ENCODE measurements at regions not wholly inside any gene's neighbourhood (a gene's known extent, or its start where the extent isn't known, plus 50 kb on each side); places are given as distances from the start of the nearest gene placed in this dataset.

DNA sequence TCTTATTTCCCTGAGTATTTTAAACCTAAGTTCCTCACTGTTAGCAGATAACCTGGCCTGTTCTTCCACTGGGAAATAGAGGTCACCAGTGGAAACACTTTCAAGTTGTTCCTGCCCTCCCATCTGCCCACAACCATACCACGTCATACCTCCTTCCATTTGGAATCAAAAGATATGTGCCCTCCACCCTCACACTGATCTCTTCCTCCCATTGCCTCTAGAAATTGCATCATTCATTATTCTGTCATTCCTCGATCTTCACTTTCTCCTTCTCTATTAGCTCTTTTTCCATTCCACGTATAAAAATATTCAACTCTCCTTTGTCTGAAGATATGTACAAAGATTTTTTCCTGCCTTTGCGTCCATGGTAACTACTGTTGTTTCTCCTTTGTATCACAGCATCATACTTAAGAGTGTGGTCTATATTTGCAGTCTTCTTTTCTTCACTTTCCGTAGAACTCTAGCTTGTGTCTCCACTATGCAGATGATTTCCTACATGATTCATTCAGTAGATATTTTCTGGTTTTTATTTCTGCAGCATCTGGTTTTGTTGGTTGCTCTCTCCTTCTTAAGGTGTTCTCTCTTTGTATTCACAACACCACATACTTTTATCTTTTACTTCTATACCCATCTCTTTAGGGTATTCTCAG is 312.3 kb downstream of the REEP3 start:
- no peak for ATAC-seq
- TF ChIP-seq, protein P1, sequence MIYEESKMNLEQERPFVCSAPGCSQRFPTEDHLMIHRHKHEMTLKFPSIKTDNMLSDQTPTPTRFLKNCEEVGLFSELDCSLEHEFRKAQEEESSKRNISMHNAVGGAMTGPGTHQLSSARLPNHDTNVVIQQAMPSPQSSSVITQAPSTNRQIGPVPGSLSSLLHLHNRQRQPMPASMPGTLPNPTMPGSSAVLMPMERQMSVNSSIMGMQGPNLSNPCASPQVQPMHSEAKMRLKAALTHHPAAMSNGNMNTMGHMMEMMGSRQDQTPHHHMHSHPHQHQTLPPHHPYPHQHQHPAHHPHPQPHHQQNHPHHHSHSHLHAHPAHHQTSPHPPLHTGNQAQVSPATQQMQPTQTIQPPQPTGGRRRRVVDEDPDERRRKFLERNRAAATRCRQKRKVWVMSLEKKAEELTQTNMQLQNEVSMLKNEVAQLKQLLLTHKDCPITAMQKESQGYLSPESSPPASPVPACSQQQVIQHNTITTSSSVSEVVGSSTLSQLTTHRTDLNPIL (CRISPR knock-in tag; IDR thresholded peaks at IDR 0.05; ENCODE audit: low read depth): no peak
- TF ChIP-seq ZFP30 (CRISPR knock-in tag; IDR thresholded peaks at IDR 0.05) (no peak), GLIS3 (CRISPR knock-in tag; IDR thresholded peaks at IDR 0.05) (no peak), PPARA (CRISPR knock-in tag; IDR thresholded peaks at IDR 0.05; ENCODE audit: borderline replicate concordance) (no peak), ZFP3 (CRISPR knock-in tag; IDR thresholded peaks at IDR 0.05) (no peak), ZNF70 (CRISPR knock-in tag; IDR thresholded peaks at IDR 0.05) (no peak), CSDC2 (CRISPR knock-in tag; IDR thresholded peaks at IDR 0.05) (no peak), OSR1 (CRISPR knock-in tag; IDR thresholded peaks at IDR 0.05) (no peak), ZNF565 (CRISPR knock-in tag; conservative IDR thresholded peaks at IDR 0.05; ENCODE audit: low read depth) (no peak), ZC3H10 (CRISPR knock-in tag; IDR thresholded peaks at IDR 0.05) (no peak), RARB (CRISPR knock-in tag; IDR thresholded peaks at IDR 0.05) (no peak), BACH2 (CRISPR knock-in tag; IDR thresholded peaks at IDR 0.05; ENCODE audit: borderline replicate concordance) (no peak), ZNF8 (CRISPR knock-in tag; IDR thresholded peaks at IDR 0.05) (no peak), TOX (CRISPR knock-in tag; IDR thresholded peaks at IDR 0.05; ENCODE audit: borderline replicate concordance) (no peak), ESRRG (CRISPR knock-in tag; IDR thresholded peaks at IDR 0.05) (no peak), ISL1 (CRISPR knock-in tag; IDR thresholded peaks at IDR 0.05) (no peak)
- TF ChIP-seq, protein P2, sequence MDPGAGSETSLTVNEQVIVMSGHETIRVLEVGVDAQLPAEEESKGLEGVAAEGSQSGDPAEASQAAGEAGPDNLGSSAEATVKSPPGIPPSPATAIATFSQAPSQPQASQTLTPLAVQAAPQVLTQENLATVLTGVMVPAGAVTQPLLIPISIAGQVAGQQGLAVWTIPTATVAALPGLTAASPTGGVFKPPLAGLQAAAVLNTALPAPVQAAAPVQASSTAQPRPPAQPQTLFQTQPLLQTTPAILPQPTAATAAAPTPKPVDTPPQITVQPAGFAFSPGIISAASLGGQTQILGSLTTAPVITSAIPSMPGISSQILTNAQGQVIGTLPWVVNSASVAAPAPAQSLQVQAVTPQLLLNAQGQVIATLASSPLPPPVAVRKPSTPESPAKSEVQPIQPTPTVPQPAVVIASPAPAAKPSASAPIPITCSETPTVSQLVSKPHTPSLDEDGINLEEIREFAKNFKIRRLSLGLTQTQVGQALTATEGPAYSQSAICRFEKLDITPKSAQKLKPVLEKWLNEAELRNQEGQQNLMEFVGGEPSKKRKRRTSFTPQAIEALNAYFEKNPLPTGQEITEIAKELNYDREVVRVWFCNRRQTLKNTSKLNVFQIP (CRISPR knock-in tag; IDR thresholded peaks at IDR 0.05; ENCODE audit: borderline replicate concordance, low read depth): no peak
- TF ChIP-seq, protein P3, sequence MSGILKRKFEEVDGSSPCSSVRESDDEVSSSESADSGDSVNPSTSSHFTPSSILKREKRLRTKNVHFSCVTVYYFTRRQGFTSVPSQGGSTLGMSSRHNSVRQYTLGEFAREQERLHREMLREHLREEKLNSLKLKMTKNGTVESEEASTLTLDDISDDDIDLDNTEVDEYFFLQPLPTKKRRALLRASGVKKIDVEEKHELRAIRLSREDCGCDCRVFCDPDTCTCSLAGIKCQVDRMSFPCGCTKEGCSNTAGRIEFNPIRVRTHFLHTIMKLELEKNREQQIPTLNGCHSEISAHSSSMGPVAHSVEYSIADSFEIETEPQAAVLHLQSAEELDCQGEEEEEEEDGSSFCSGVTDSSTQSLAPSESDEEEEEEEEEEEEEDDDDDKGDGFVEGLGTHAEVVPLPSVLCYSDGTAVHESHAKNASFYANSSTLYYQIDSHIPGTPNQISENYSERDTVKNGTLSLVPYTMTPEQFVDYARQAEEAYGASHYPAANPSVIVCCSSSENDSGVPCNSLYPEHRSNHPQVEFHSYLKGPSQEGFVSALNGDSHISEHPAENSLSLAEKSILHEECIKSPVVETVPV (CRISPR knock-in tag; IDR thresholded peaks at IDR 0.05): no peak
- TF ChIP-seq, protein P4, sequence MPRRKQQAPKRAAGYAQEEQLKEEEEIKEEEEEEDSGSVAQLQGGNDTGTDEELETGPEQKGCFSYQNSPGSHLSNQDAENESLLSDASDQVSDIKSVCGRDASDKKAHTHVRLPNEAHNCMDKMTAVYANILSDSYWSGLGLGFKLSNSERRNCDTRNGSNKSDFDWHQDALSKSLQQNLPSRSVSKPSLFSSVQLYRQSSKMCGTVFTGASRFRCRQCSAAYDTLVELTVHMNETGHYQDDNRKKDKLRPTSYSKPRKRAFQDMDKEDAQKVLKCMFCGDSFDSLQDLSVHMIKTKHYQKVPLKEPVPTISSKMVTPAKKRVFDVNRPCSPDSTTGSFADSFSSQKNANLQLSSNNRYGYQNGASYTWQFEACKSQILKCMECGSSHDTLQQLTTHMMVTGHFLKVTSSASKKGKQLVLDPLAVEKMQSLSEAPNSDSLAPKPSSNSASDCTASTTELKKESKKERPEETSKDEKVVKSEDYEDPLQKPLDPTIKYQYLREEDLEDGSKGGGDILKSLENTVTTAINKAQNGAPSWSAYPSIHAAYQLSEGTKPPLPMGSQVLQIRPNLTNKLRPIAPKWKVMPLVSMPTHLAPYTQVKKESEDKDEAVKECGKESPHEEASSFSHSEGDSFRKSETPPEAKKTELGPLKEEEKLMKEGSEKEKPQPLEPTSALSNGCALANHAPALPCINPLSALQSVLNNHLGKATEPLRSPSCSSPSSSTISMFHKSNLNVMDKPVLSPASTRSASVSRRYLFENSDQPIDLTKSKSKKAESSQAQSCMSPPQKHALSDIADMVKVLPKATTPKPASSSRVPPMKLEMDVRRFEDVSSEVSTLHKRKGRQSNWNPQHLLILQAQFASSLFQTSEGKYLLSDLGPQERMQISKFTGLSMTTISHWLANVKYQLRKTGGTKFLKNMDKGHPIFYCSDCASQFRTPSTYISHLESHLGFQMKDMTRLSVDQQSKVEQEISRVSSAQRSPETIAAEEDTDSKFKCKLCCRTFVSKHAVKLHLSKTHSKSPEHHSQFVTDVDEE (CRISPR knock-in tag; IDR thresholded peaks at IDR 0.05): no peak

DNA sequence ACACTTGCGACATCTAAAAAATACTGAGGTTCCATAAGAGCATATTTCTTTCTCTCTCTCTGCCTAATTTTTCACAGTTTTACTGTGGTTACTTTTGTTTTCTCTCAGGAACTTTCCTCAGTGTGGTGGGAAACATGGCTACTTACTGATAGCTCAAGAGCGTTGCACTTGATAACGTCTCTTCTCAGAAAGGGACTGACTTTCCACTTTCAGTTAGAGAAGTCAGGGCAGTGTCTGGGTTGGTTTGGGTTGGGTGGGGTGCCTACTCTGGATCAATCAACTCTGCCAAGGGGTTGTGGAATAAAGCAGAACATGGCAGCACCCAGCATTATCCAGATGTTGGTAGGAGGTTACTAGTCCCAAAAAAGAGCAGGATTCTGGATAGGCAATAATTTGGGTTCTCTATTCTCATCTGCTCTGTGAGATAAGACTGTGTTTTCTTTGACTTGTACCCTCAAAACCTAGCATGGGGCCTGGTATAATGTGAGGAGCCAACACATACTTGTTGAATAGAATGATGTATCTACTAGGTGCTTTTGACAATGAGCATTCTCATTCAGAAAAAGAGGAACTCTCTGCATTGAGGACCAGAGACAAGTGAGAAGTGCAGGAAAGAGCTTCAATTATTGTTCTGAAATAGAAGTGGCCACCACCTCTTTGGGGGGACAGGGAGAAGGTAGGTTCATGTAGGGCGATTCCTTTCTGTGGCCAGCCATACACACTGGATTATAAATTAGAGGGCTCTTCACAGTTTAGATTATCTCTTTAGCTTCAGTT is 315.7 kb downstream of the REEP3 start:
- TF ChIP-seq, protein P3 (CRISPR knock-in tag; IDR thresholded peaks at IDR 0.05): no peak
- TF ChIP-seq TCF4 (CRISPR knock-in tag; IDR thresholded peaks at IDR 0.05; ENCODE audit: borderline replicate concordance) (no peak), ISL1 (CRISPR knock-in tag; IDR thresholded peaks at IDR 0.05) (no peak), SNAI2 (CRISPR knock-in tag; IDR thresholded peaks at IDR 0.05) (no peak), TOX (CRISPR knock-in tag; IDR thresholded peaks at IDR 0.05; ENCODE audit: borderline replicate concordance) (no peak), ZFP30 (CRISPR knock-in tag; IDR thresholded peaks at IDR 0.05) (no peak), ZFP3 (CRISPR knock-in tag; IDR thresholded peaks at IDR 0.05) (no peak)
- TF ChIP-seq, protein P5, sequence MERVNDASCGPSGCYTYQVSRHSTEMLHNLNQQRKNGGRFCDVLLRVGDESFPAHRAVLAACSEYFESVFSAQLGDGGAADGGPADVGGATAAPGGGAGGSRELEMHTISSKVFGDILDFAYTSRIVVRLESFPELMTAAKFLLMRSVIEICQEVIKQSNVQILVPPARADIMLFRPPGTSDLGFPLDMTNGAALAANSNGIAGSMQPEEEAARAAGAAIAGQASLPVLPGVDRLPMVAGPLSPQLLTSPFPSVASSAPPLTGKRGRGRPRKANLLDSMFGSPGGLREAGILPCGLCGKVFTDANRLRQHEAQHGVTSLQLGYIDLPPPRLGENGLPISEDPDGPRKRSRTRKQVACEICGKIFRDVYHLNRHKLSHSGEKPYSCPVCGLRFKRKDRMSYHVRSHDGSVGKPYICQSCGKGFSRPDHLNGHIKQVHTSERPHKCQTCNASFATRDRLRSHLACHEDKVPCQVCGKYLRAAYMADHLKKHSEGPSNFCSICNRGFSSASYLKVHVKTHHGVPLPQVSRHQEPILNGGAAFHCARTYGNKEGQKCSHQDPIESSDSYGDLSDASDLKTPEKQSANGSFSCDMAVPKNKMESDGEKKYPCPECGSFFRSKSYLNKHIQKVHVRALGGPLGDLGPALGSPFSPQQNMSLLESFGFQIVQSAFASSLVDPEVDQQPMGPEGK (CRISPR knock-in tag; IDR thresholded peaks at IDR 0.05; ENCODE audit: borderline replicate concordance): no peak
- ATAC-seq: no peak
